Stimulated activated naive B cell treated with anti-CD40 and anti-IgM and Interleukin-4, amounts not matched to agents 10 μg/mL and 1 μg/mL and 100 μg/mL, for 72 hours (primary cell): ENCODE measurements at regions not wholly inside any gene's neighbourhood (a gene's known extent, or its start where the extent isn't known, plus 50 kb on each side); places are given as distances from the start of the nearest gene placed in this dataset.

Experiments used
- ATAC-seq, 2 donors: fragments of 150-1000 bp; cut with Tn5 transposase; replicated peaks; 2 replicates each; pipeline ENCODE4 v1.10.0; 2021; ENCODE audit warnings: moderate library complexity in 1 of 2
- DNase-seq: peaks from one replicate; pipeline ENCODE4 v3.0.0; 2021
- H3K27ac Mint-ChIP-seq: one replicate; pipeline ENCODE4 v1.8.0; 2022; ENCODE audit warnings: mild to moderate bottlenecking, mixed read lengths
- H3K27me3 Mint-ChIP-seq, 2 donors: one replicate each; pipeline ENCODE4 v1.8.0; 2022; ENCODE audit warnings: mixed read lengths in 2 of 2
- H3K36me3 Mint-ChIP-seq, 2 donors: one replicate each; pipeline ENCODE4 v1.8.0; 2022; ENCODE audit warnings: mixed read lengths in 2 of 2, mild to moderate bottlenecking in 1 of 2
- H3K4me1 Mint-ChIP-seq, 2 donors: one replicate each; pipeline ENCODE4 v1.8.0; 2022; ENCODE audit warnings: mixed read lengths in 2 of 2, mild to moderate bottlenecking in 1 of 2
- H3K4me3 Mint-ChIP-seq, 2 donors: one replicate each; pipeline ENCODE4 v1.8.0; 2022; ENCODE audit warnings: mild to moderate bottlenecking in 2 of 2, mixed read lengths in 2 of 2, moderate library complexity in 1 of 2
- H3K9me3 Mint-ChIP-seq, 2 donors: one replicate each; pipeline ENCODE4 v1.8.0; 2022; ENCODE audit warnings: mixed read lengths in 2 of 2, mild to moderate bottlenecking in 1 of 2

GRCh38 chr5:107104040-107104995 is 566.4 kb downstream of the EFNA5 start:
- Mint-ChIP-seq H3K36me3 (no peaks in the 10 kb centered on the region), H3K4me1 (no peaks in the 10 kb centered on the region), H3K9me3 (peaks cover 0 to 4% of the 10 kb centered on the region in 2 donors), H3K27me3 (no peaks in the 10 kb centered on the region), H3K4me3 (no peak overlapping the region), H3K27ac (no peak overlapping the region)
- ATAC-seq (no peak), DNase-seq (no peak)

GRCh38 chr5:107103522-107103921 is 567.2 kb downstream of the EFNA5 start:
- Mint-ChIP-seq H3K27ac (no peak overlapping the region), H3K27me3 (no peaks in the 10 kb centered on the region), H3K4me1 (no peaks in the 10 kb centered on the region), H3K9me3 (peaks cover 1 to 4% of the 10 kb centered on the region in 2 donors), H3K4me3 (no peak overlapping the region), H3K36me3 (no peaks in the 10 kb centered on the region)
- ATAC-seq, result no peak
- no peak for DNase-seq

DNA sequence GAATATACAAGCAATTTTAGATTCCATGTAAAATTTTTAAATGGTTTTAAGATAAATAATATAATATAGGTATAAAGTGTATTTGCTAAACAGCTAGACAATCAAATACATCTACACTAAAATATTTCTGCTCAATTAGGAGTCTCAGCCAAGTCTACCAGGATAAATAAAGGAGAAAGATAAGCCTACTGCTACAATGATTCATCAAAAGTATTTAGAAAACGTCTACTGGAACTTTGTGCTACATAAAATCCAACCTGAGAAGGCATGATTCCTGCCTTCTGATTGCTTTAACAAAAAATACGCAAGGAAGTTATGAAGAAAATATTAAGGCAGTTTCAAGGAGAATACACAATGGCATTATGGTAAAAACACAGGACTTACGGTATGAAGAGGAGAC is 570.6 kb downstream of the EFNA5 start:
- no peaks in the 10 kb centered on the region for H3K27me3 Mint-ChIP-seq
- H3K4me3 Mint-ChIP-seq, result no peak overlapping the region
- ATAC-seq (no peak), DNase-seq (no peak)
- no peaks in the 10 kb centered on the region for H3K36me3 Mint-ChIP-seq
- peaks cover 3 to 4% of the 10 kb centered on the region in 2 donors for H3K9me3 Mint-ChIP-seq
- no peaks in the 10 kb centered on the region for H3K4me1 Mint-ChIP-seq
- no peak overlapping the region for H3K27ac Mint-ChIP-seq

- Mint-ChIP-seq H3K36me3 (no peaks in the 10 kb centered on the region), H3K27ac (no peak overlapping the region), H3K27me3 (no peaks in the 10 kb centered on the region), H3K9me3 (peaks cover 3 to 4% of the 10 kb centered on the region in 2 donors), H3K4me3 (no peak overlapping the region), H3K4me1 (no peaks in the 10 kb centered on the region)
- ATAC-seq, result no peak
- DNase-seq, result no peak
Observed at GRCh38 chr5:107099506-107099905, 571.2 kb downstream of the EFNA5 start.

DNA sequence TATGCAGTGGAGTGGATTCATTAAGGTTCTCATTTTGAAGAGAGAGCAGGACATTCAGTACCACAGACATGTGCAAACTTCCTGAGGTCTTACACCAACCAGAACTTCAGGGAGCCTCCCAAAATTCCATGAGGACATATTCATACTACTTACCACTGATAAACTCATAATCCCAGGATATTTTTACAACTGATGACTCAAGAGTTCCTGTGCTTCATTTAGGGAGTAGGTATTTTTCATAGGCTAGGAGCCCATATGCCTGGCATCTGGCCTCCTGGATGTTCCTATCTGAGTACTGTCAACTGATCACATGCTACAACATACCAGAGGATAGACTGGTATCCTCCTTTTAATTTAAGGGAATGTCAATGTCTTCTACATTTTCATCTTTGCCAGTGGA is 578.0 kb downstream of the EFNA5 start:
- Mint-ChIP-seq H3K4me3 (no peak overlapping the region), H3K27me3 (no peaks in the 10 kb centered on the region), H3K27ac (no peak overlapping the region), H3K4me1 (no peaks in the 10 kb centered on the region), H3K9me3 (peaks cover 0 to 2% of the 10 kb centered on the region in 2 donors), H3K36me3 (no peaks in the 10 kb centered on the region)
- no peak for DNase-seq
- no peak for ATAC-seq

DNA sequence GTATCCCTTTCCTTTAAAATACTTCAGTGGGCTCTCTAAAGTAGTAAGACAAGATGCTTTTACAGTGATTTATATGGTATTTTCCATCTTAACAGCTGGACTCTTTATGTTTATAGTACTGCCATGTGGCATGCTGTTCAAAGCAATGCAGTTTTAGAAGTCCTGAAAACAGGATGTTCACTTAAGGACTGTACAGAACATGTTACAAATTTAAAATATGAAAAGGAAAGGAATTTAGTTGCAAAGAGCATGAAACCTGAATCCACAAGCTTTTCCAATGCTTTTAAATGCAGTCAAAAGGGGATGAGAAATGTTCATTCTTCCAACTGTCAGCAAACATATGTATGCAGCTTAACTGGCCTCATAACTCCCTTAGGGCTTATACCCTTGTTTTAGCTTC is 580.2 kb downstream of the EFNA5 start:
- no peak overlapping the region for H3K27ac Mint-ChIP-seq
- H3K9me3 Mint-ChIP-seq, result peaks cover 0 to 2% of the 10 kb centered on the region in 2 donors
- H3K27me3 Mint-ChIP-seq, result no peaks in the 10 kb centered on the region
- DNase-seq, result no peak
- H3K4me3 Mint-ChIP-seq, result no peak overlapping the region
- ATAC-seq, result no peak
- H3K36me3 Mint-ChIP-seq, result no peaks in the 10 kb centered on the region
- no peaks in the 10 kb centered on the region for H3K4me1 Mint-ChIP-seq

DNA sequence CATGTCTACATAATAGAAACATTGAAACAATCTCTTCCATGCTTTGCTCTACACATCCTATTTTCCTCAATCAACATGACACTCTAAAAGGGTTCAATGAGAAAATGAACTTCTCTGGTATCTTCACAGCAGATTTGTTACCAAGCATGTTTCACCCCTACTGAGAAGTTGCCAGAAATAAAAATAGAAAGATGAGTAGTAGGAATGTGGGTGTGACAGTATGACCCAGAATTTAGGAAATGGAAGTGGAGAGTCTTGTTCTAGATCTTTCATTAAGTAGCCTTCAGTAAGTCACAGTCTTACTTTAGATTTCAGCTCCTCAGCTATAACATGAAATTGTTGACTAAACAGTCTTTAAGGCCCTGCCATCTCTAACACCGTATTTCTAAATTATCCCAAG is 581.8 kb downstream of the EFNA5 start:
- no peak for ATAC-seq
- peaks cover 0 to 2% of the 10 kb centered on the region in 2 donors for H3K9me3 Mint-ChIP-seq
- no peak overlapping the region for H3K27ac Mint-ChIP-seq
- no peak overlapping the region for H3K4me3 Mint-ChIP-seq
- no peak for DNase-seq
- H3K4me1 Mint-ChIP-seq, result no peaks in the 10 kb centered on the region
- H3K36me3 Mint-ChIP-seq, result no peaks in the 10 kb centered on the region
- no peaks in the 10 kb centered on the region for H3K27me3 Mint-ChIP-seq

- Mint-ChIP-seq H3K4me1 (no peaks in the 10 kb centered on the region), H3K4me3 (no peak overlapping the region), H3K36me3 (no peaks in the 10 kb centered on the region), H3K27ac (no peak overlapping the region), H3K27me3 (no peaks in the 10 kb centered on the region), H3K9me3 (no peaks in the 10 kb centered on the region)
- ATAC-seq (no peak), DNase-seq (no peak)
Observed at GRCh38 chr5:107085572-107085971, 585.2 kb downstream of the EFNA5 start.

- Mint-ChIP-seq H3K36me3 (no peaks in the 10 kb centered on the region), H3K9me3 (peaks cover 0 to 15% of the 10 kb centered on the region in 2 donors), H3K27ac (no peak overlapping the region), H3K4me1 (no peaks in the 10 kb centered on the region), H3K27me3 (no peaks in the 10 kb centered on the region), H3K4me3 (no peak overlapping the region)
- no peak for ATAC-seq
- no peak for DNase-seq
Observed at GRCh38 chr5:107074996-107075395, 595.7 kb downstream of the EFNA5 start.

DNA sequence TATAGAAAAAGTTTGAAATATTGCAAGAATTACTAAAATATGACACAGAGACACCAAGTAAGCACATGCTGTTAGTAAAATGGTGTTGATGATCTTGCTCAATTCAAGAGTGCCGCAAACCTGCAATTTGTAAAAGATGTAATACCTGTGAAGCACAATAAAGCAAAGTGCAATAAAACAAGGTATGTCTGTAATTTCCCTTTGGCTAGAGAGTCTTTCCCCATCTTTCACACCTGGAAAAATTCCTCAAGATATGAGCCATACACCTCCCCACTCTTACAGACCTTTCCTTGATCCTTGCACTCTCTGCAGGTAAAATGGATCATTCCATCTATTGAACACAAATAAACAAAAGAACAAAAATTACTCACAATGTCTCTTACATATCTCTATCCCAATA is 597.8 kb downstream of the EFNA5 start:
- no peak for DNase-seq
- no peaks in the 10 kb centered on the region for H3K27me3 Mint-ChIP-seq
- H3K36me3 Mint-ChIP-seq, result no peaks in the 10 kb centered on the region
- no peak overlapping the region for H3K4me3 Mint-ChIP-seq
- no peak overlapping the region for H3K27ac Mint-ChIP-seq
- peaks cover 0 to 15% of the 10 kb centered on the region in 2 donors for H3K9me3 Mint-ChIP-seq
- no peak for ATAC-seq
- H3K4me1 Mint-ChIP-seq, result no peaks in the 10 kb centered on the region

- no peak for DNase-seq
- no peak for ATAC-seq
- Mint-ChIP-seq H3K36me3 (no peaks in the 10 kb centered on the region), H3K4me1 (no peaks in the 10 kb centered on the region), H3K9me3 (peaks cover 0 to 15% of the 10 kb centered on the region in 2 donors), H3K27ac (no peak overlapping the region), H3K4me3 (no peak overlapping the region), H3K27me3 (no peaks in the 10 kb centered on the region)
Observed at GRCh38 chr5:107072440-107072839, 598.3 kb downstream of the EFNA5 start.

DNA sequence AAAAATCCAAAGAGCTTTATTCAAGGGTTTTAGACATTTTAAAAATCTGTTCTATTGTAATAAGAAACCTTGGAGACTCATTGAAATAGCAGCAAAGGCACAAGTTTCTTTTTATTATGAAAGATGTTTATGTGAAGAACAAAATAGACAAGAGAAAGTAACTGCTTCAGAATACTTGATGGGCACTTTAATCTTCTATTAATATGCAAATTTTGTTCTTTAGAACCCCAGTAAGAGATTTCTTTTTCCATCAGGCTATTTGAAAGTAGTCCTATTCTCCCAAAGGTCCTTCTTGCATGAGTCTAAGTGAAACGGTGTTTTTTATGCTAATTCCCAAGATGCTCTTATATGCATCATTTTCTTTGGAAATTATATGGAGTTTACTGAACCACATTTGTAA is 602.0 kb downstream of the EFNA5 start:
- Mint-ChIP-seq H3K4me3 (no peak overlapping the region), H3K4me1 (no peaks in the 10 kb centered on the region), H3K27ac (no peak overlapping the region), H3K9me3 (peaks cover 0 to 12% of the 10 kb centered on the region in 2 donors), H3K27me3 (no peaks in the 10 kb centered on the region), H3K36me3 (no peaks in the 10 kb centered on the region)
- ATAC-seq (no peak), DNase-seq (no peak)

DNA sequence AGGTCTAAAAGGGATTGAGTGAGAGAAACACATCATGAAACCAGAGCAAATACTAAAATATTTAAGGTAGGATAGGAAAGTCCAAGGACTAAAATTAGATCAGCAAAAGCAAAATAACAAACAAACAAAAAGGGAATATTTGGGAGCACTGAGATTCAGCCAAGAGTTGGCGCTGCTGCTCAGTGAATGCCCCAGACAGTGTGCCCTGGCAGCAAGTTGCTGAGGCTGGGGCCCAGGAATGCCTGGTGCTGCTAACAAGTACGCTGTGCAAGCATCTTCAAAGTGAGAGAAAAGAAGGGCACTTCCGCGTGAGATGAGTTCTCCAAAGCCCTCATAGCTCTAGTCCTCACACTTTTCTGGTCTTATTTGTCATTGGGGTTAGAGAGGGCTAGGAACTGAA is 603.3 kb downstream of the EFNA5 start:
- H3K36me3 Mint-ChIP-seq, result no peaks in the 10 kb centered on the region
- no peak overlapping the region for H3K4me3 Mint-ChIP-seq
- no peaks in the 10 kb centered on the region for H3K4me1 Mint-ChIP-seq
- no peak for ATAC-seq
- peak overlapping the region; percentile 15 for H3K27ac Mint-ChIP-seq
- no peaks in the 10 kb centered on the region for H3K27me3 Mint-ChIP-seq
- peaks cover 0 to 8% of the 10 kb centered on the region in 2 donors for H3K9me3 Mint-ChIP-seq
- no peak for DNase-seq

DNA sequence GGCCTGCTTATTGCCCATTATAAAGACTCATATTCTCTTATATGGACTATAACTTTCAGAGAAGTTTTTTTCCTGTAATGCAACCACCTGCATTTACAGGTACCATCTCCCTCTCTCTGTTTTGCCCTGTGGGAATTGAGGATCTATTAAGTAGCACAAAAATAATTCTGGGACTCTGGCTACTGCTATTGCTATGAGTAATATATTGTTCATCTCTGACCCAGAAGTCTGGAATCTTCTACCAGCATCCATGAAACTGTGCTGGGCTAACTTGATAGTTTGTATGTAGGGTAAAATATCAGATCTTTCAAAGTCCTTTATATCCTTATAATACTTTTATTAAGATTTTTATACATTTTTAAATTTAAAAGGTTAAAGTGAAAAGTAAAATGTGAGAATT is 607.2 kb downstream of the EFNA5 start:
- no peak for ATAC-seq
- no peak overlapping the region for H3K27ac Mint-ChIP-seq
- DNase-seq, result no peak

DNA sequence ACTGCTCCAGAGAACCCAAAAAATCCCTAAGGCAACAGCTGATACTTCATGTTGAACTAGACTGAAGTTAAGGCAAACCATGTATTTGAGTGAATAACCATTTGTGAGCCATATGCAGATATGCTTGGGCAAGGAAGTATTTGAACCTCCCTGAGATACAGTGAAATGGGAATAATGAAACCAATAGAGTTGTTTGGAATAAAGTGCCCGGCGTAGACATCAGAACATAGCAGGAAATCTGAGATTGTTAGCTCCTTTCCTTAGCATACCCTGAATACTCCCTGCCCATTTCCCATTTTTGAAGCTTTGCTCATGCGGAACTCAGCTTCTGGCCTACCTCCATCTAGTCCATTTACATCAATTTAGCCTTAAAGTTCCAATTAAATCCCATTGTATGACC is 611.9 kb downstream of the EFNA5 start:
- no peak for ATAC-seq
- H3K27me3 Mint-ChIP-seq, result no peaks in the 10 kb centered on the region
- H3K9me3 Mint-ChIP-seq, result no peaks in the 10 kb centered on the region
- H3K27ac Mint-ChIP-seq, result no peak overlapping the region
- H3K4me1 Mint-ChIP-seq, result no peaks in the 10 kb centered on the region
- H3K4me3 Mint-ChIP-seq, result no peak overlapping the region
- no peak for DNase-seq
- H3K36me3 Mint-ChIP-seq, result no peaks in the 10 kb centered on the region

More for the DNA sequence above, 607.2 kb downstream of the EFNA5 start:
- H3K27me3 Mint-ChIP-seq, result no peaks in the 10 kb centered on the region
- H3K4me1 Mint-ChIP-seq, result no peaks in the 10 kb centered on the region
- no peak overlapping the region for H3K4me3 Mint-ChIP-seq
- no peaks in the 10 kb centered on the region for H3K9me3 Mint-ChIP-seq
- H3K36me3 Mint-ChIP-seq, result no peaks in the 10 kb centered on the region
